GM19043 (cell line): ENCODE measurements at regions not wholly inside any gene's neighbourhood (a gene's known extent, or its start where the extent isn't known, plus 50 kb on each side); places are given as distances from the start of the nearest gene placed in this dataset.

Source experiments
- ATAC-seq: cut with Tn5 transposase; IDR thresholded peaks from one replicate; pipeline ENCODE4 v1.9.1; 2021; ENCODE audit warnings: low read depth; ENCODE audit not compliant: unreplicated experiment

GRCh38 chr21:36554411-36555157 is 74.7 kb upstream of the CLDN14 start:
- ATAC-seq = no peak

- no peak for ATAC-seq
Measured at GRCh38 chr21:36555199-36555800, 75.4 kb upstream of the CLDN14 start.

- ATAC-seq = no peak
Measured at GRCh38 chr21:36557316-36557715, 77.4 kb upstream of the CLDN14 start.

- no peak for ATAC-seq
Measured at GRCh38 chr21:36560933-36561575, 81.1 kb upstream of the CLDN14 start.

- no peak for ATAC-seq
Measured at GRCh38 chr21:36563341-36563926, 83.5 kb upstream of the CLDN14 start.

- ATAC-seq = no peak
Measured at GRCh38 chr21:36564647-36565046, 84.7 kb upstream of the CLDN14 start.

- no peak for ATAC-seq
Measured at GRCh38 chr21:36565540-36565939, 85.6 kb upstream of the CLDN14 start.

GRCh38 chr21:36566644-36567043 is 86.7 kb upstream of the CLDN14 start:
- no peak for ATAC-seq

- no peak for ATAC-seq
Measured at GRCh38 chr21:36567216-36567885, 87.4 kb upstream of the CLDN14 start.

GRCh38 chr21:36569511-36569910 is 89.6 kb upstream of the CLDN14 start:
- ATAC-seq = no peak

GRCh38 chr21:36571556-36571955 is 91.6 kb upstream of the CLDN14 start:
- no peak for ATAC-seq

- ATAC-seq = no peak
Measured at GRCh38 chr21:36572039-36572438, 92.1 kb upstream of the CLDN14 start.

- ATAC-seq = no peak
Measured at GRCh38 chr21:36575306-36575705, 95.4 kb upstream of the CLDN14 start.

GRCh38 chr21:36576441-36576840 is 96.5 kb upstream of the CLDN14 start:
- no peak for ATAC-seq

- ATAC-seq = no peak
Measured at GRCh38 chr21:36579898-36580297, 100.0 kb upstream of the CLDN14 start.

- ATAC-seq = no peak
Measured at GRCh38 chr21:36582271-36582670, 102.3 kb upstream of the CLDN14 start.

GRCh38 chr21:36583591-36583990 is 103.7 kb upstream of the CLDN14 start:
- no peak for ATAC-seq

- no peak for ATAC-seq
Measured at GRCh38 chr21:36584980-36585940, 105.3 kb upstream of the CLDN14 start.

GRCh38 chr21:36587388-36587787 is 107.5 kb upstream of the CLDN14 start:
- no peak for ATAC-seq
